ENCODE measurements at regions not wholly inside any gene's neighbourhood (a gene's known extent, or its start where the extent isn't known, plus 50 kb on each side); places are given as distances from the start of the nearest gene placed in this dataset.

- TF ChIP-seq CTCF (IDR thresholded peaks at IDR 0.05; ENCODE audit: insufficient read depth, low read length) (no peak), SPI1 (IDR thresholded peaks at IDR 0.05; ENCODE audit: borderline replicate concordance, low read depth) (no peak), POLR2AphosphoS5 (IDR thresholded peaks at IDR 0.05; ENCODE audit: low read depth) (no peak)
These were observed 161.8 kb downstream of the ETV1 start for GRCh38 chr7:13827716-13828115.
